ENCODE measurements at regions not wholly inside any gene's neighbourhood (a gene's known extent, or its start where the extent isn't known, plus 50 kb on each side); places are given as distances from the start of the nearest gene placed in this dataset.

- ATAC-seq (ENCODE audit: poor library complexity) (no peak), DNase-seq (no peak)
- intact Hi-C loops (cut with DNase I, micrococcal nuclease) = no loop called here
- no peaks in the 10 kb centered on the region for H3K36me3 ChIP-seq (ENCODE audit: insufficient read depth, low read length)
- no peaks in the 10 kb centered on the region for H3K9me3 Mint-ChIP-seq
- H3K36me3 Mint-ChIP-seq (ENCODE audit: low read depth) = no peaks in the 10 kb centered on the region
- no peaks in the 10 kb centered on the region for H3K9me3 ChIP-seq (ENCODE audit: control insufficient read depth in 1 of 2, insufficient read depth in 1 of 2, low read length in 2 of 2)
- no peak overlapping the region for H3K27ac ChIP-seq (ENCODE audit: low read depth in 1 of 2, low read length in 2 of 2)
- TF ChIP-seq, protein P1, sequence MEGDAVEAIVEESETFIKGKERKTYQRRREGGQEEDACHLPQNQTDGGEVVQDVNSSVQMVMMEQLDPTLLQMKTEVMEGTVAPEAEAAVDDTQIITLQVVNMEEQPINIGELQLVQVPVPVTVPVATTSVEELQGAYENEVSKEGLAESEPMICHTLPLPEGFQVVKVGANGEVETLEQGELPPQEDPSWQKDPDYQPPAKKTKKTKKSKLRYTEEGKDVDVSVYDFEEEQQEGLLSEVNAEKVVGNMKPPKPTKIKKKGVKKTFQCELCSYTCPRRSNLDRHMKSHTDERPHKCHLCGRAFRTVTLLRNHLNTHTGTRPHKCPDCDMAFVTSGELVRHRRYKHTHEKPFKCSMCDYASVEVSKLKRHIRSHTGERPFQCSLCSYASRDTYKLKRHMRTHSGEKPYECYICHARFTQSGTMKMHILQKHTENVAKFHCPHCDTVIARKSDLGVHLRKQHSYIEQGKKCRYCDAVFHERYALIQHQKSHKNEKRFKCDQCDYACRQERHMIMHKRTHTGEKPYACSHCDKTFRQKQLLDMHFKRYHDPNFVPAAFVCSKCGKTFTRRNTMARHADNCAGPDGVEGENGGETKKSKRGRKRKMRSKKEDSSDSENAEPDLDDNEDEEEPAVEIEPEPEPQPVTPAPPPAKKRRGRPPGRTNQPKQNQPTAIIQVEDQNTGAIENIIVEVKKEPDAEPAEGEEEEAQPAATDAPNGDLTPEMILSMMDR (IDR thresholded peaks at IDR 0.05) = no peak
- peaks cover 13% of the 10 kb centered on the region for H3K4me1 Mint-ChIP-seq (ENCODE audit: low read depth)
- H3K4me3 ChIP-seq (ENCODE audit: low read length) = no peak overlapping the region
- no peaks in the 10 kb centered on the region for H3K27me3 ChIP-seq (ENCODE audit: control insufficient read depth in 1 of 2, insufficient read depth in 2 of 2, low read length in 2 of 2)
- POLR2A ChIA-PET = interaction anchor here (0.6 kb wide), 1 partner anchor 12 kb away, joined by 3 read pairs; no protein-coding TSS in a partner anchor
- no peak overlapping the region for H3K4me3 Mint-ChIP-seq
- no peaks in the 10 kb centered on the region for H3K4me1 ChIP-seq (ENCODE audit: insufficient read depth, low read length)
- CTCF ChIA-PET = no interaction called here
- no peaks in the 10 kb centered on the region for H3K27me3 Mint-ChIP-seq
- no peak overlapping the region for H3K27ac Mint-ChIP-seq
Measured at GRCh38 chr11:112352907-112353306, 92.2 kb upstream of the PLET1 start.

- no peaks in the 10 kb centered on the region for H3K9me3 ChIP-seq (ENCODE audit: control insufficient read depth in 1 of 2, insufficient read depth in 1 of 2, low read length in 2 of 2)
- CTCF ChIA-PET = no interaction called here
- Mint-ChIP-seq H3K4me1 (ENCODE audit: low read depth) (peaks cover 8% of the 10 kb centered on the region), H3K9me3 (no peaks in the 10 kb centered on the region), H3K36me3 (ENCODE audit: low read depth) (no peaks in the 10 kb centered on the region), H3K27me3 (no peaks in the 10 kb centered on the region), H3K4me3 (no peak overlapping the region), H3K27ac (no peak overlapping the region)
- TF ChIP-seq, protein P1 (IDR thresholded peaks at IDR 0.05) = no peak
- POLR2A ChIA-PET = no interaction called here
- intact Hi-C loops (cut with DNase I, micrococcal nuclease) = no loop called here
- ATAC-seq (ENCODE audit: poor library complexity) (no peak), DNase-seq (no peak)
- H3K27ac ChIP-seq (ENCODE audit: low read depth in 1 of 2, low read length in 2 of 2) = no peak overlapping the region
- no peaks in the 10 kb centered on the region for H3K36me3 ChIP-seq (ENCODE audit: insufficient read depth, low read length)
- H3K27me3 ChIP-seq (ENCODE audit: control insufficient read depth in 1 of 2, insufficient read depth in 2 of 2, low read length in 2 of 2) = no peaks in the 10 kb centered on the region
- no peaks in the 10 kb centered on the region for H3K4me1 ChIP-seq (ENCODE audit: insufficient read depth, low read length)
- no peak overlapping the region for H3K4me3 ChIP-seq (ENCODE audit: low read length)
Measured at GRCh38 chr11:112354364-112354763, 93.7 kb upstream of the PLET1 start.

DNA sequence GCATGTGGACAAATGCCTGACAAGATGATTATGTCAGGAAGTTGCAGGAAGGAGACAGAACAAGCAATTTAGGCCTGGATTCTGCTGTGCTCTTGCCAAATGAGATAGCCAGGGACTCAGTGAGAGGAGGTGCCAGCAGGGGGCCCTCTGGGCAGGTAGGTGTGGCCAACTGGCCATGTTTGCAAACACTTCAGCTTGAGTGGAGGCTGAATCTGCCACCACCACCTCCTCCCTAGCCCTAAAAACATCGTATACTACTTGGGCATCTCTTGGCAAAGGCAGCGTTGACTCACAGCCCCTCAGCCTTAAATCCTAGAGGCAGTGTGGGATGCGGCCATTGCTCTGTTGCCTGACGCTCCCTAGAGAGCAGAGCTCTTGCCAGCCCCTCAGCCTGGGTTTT, 95.1 kb upstream of the PLET1 start:
- Histone ChIP-seq H3K27ac (ENCODE audit: low read depth in 1 of 2, low read length in 2 of 2) (no peak overlapping the region), H3K9me3 (ENCODE audit: control insufficient read depth in 1 of 2, insufficient read depth in 1 of 2, low read length in 2 of 2) (no peaks in the 10 kb centered on the region), H3K4me1 (ENCODE audit: insufficient read depth, low read length) (no peaks in the 10 kb centered on the region), H3K4me3 (ENCODE audit: low read length) (no peak overlapping the region), H3K36me3 (ENCODE audit: insufficient read depth, low read length) (no peaks in the 10 kb centered on the region), H3K27me3 (ENCODE audit: control insufficient read depth in 1 of 2, insufficient read depth in 2 of 2, low read length in 2 of 2) (no peaks in the 10 kb centered on the region)
- DNase-seq = no peak
- intact Hi-C loops (cut with DNase I, micrococcal nuclease) = no loop called here
- H3K36me3 Mint-ChIP-seq (ENCODE audit: low read depth) = no peaks in the 10 kb centered on the region
- no peaks in the 10 kb centered on the region for H3K9me3 Mint-ChIP-seq
- TF ChIP-seq, protein P1 (IDR thresholded peaks at IDR 0.05) = no peak
- H3K27ac Mint-ChIP-seq = no peak overlapping the region
- ATAC-seq (ENCODE audit: poor library complexity) = no peak
- H3K4me1 Mint-ChIP-seq (ENCODE audit: low read depth) = peaks cover 8% of the 10 kb centered on the region
- no peak overlapping the region for H3K4me3 Mint-ChIP-seq
- H3K27me3 Mint-ChIP-seq = no peaks in the 10 kb centered on the region
- CTCF ChIA-PET = no interaction called here
- POLR2A ChIA-PET = no interaction called here

All from CD4-positive, alpha-beta T cell (primary cell).